Retinal pigment epithelial cell (primary cell): ENCODE measurements at regions not wholly inside any gene's neighbourhood (a gene's known extent, or its start where the extent isn't known, plus 50 kb on each side); places are given as distances from the start of the nearest gene placed in this dataset.
A peak's percentile ranks its signal among the peaks of the same experiment; 100 is the strongest.

Experiments
- DNase-seq: peaks from one replicate; pipeline ENCODE4 v3.0.0-alpha.2; 2010; ENCODE audit warnings: low read depth
- H3K4me3 ChIP-seq: 2 replicates; pipeline ENCODE4 v1.5.1; 2011; ENCODE audit warnings: mild to moderate bottlenecking, low read length, control low read depth, moderate library complexity
- TF ChIP-seq, protein P1 (sequence below): conservative IDR thresholded peaks from 2 replicates; pipeline ENCODE4 v1.5.1; 2011; ENCODE audit warnings: low read depth, low read length, control low read depth, inconsistent platforms

DNA sequence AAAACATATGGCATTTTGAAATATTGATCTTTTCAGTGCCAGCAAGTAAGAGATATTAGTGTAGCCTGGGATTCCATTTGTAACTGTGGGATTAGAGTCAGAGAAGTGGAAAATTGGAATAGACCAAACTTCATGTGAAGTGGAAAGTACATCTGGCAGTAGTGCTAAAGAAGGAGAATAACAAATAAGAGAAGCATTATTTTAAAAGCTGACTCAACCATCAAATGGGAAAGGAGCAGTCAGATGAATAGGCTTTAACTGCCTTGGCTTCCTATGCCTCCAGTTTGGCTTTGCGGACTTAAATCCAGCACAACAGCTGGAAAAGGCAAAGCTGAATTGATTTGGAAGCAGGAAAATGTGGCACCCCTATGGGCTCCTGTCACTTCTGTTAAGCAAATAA lies 623.1 kb downstream of the TSN start:
- no peak for DNase-seq
- TF ChIP-seq, protein P1, sequence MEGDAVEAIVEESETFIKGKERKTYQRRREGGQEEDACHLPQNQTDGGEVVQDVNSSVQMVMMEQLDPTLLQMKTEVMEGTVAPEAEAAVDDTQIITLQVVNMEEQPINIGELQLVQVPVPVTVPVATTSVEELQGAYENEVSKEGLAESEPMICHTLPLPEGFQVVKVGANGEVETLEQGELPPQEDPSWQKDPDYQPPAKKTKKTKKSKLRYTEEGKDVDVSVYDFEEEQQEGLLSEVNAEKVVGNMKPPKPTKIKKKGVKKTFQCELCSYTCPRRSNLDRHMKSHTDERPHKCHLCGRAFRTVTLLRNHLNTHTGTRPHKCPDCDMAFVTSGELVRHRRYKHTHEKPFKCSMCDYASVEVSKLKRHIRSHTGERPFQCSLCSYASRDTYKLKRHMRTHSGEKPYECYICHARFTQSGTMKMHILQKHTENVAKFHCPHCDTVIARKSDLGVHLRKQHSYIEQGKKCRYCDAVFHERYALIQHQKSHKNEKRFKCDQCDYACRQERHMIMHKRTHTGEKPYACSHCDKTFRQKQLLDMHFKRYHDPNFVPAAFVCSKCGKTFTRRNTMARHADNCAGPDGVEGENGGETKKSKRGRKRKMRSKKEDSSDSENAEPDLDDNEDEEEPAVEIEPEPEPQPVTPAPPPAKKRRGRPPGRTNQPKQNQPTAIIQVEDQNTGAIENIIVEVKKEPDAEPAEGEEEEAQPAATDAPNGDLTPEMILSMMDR: no peak

DNA sequence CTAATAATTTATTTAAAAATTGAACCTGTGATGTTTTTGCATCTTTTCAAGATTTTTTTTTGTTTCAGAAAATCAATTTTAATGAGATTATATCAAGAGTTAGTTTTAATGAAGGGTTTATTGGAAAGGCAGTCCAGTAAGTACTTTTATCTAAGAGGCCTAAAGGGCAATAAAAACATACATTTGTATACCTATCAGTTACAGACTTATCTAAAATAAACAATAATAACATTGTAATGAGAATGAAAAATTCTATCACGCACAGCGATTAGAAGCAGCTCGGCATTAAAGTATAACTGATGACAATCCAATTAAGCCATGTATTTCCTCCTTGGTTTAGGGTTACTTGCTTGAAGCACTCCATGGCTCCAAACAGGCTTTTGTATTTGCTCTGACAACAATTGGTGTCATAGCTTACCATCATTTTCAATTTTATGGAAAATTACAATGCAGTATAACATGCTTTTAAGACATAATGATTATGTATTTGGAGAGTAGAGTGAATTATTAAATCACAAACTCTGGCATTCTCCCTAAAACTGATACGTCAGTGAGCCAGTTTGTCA lies 629.4 kb downstream of the TSN start:
- no peak for DNase-seq
- TF ChIP-seq, protein P1: no peak
- H3K4me3 ChIP-seq: no peak overlapping the region

More for the DNA sequence above, 623.1 kb downstream of the TSN start:
- H3K4me3 ChIP-seq: no peak overlapping the region

DNA sequence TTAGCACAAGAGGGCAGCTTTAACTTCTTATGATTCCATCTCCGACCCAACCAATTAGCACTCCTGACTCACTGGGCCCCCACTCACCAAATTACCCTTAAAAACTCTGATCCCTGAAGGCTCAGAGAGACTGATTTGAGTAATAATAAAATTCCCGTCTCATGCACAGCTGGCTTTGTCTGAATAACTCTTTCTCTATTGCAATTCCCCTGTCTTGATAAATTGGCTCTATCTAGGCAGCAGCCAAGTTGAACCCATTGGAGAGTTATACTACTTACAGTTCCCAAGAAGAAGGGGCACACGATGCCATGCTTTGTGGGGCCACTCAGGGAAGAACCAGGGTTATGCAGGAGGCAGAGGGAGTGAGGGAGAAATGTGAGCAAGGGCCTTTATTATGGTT lies 632.8 kb downstream of the TSN start:
- DNase-seq: no peak
- H3K4me3 ChIP-seq: no peak overlapping the region
- TF ChIP-seq, protein P1: no peak

DNA sequence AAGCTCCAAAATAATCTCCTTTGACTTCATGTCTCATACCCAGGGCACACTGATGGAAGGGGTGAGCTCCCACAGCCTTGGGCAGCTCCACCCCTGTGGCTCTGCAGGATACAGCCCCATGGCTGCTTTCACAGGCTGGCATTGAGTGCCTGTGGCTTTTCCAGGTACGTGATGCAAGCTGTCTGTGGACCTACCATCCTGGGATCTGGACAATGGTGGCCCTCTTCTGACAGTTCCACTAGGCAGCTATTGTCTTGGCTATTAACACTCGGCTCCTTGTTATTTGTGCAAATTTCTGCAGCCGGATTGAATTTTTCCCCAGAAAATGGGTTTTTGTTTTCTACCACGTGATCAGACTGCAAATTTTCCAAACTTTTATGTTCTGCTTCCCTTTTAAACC lies 634.2 kb downstream of the TSN start:
- no peak overlapping the region for H3K4me3 ChIP-seq
- TF ChIP-seq, protein P1: no peak
- no peak for DNase-seq

DNA sequence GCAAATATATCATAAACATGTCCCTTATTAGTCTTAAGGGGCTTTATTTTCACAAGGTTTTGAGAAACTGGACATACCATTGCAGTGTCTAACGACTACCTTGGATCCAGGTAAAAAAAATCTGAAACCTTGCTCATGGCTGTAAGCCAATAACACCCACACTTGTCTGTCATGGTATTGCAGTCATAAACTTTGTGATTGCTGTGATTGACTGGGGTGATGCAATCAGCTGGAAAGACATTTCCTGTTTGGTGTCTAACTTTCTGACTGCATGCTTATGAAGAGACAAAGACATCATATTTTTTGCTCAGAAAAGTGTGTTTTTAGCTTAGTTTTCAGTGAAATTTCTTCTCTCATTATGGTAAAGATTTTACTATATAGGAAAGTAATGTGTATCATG lies 635.0 kb downstream of the TSN start:
- H3K4me3 ChIP-seq: no peak overlapping the region
- TF ChIP-seq, protein P1: no peak
- peak; percentile 13 for DNase-seq

DNA sequence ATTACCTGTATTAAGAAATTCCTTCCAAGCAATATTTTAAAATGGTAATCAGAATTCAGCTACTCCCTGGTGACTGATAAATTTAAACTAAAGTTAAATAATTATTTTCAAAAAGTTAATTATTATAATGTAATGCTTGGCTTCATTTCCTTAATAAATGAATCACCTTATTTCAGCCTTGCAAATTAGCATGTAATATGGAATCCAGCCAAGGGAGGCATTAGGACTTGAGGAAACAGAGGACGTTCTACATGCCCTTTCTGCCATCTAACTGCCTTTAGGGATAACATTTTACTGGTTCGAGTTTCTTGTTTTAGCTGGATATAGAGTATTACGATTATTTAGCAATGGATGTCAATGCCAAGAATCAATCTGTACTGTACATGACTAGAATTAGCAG lies 636.3 kb downstream of the TSN start:
- TF ChIP-seq, protein P1: no peak
- peak; percentile 22 for DNase-seq
- no peak overlapping the region for H3K4me3 ChIP-seq

DNA sequence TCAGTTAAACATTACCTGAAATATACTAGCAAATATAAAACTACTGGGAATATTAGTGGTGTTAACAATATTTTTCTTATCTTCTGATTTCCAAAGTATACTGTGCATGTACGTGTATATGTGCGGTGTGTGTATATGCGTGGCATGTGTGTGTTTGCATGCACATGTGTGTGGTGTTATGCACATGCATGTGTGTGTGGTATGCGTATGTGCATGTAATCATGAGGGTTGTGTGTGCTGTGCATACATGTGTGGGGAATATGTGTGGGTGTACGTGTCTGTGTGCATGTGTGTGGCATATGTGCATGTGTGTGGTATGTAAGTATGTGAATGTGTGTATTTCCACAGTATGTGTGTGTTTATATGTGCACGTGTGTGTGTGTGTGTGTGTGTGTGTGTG lies 640.2 kb downstream of the TSN start:
- H3K4me3 ChIP-seq: no peak overlapping the region
- no peak for DNase-seq
- TF ChIP-seq, protein P1: no peak
